Activated CD8-positive, alpha-beta T cell treated with anti-CD3 and anti-CD28 coated beads for 36 hours (primary cell): ENCODE measurements at regions not wholly inside any gene's neighbourhood (a gene's known extent, or its start where the extent isn't known, plus 50 kb on each side); places are given as distances from the start of the nearest gene placed in this dataset.

Source experiments
- ATAC-seq: fragments of 200-7000 bp; cut with Tn5 transposase; one replicate; pipeline ENCODE4 v1.10.0; 2021; ENCODE audit warnings: mild to moderate bottlenecking, moderate library complexity
- CTCF ChIA-PET: fragments of 350-600 bp; sonication (Branson Sonifier 250); formaldehyde crosslinking; loops from one replicate; lab custom pipeline; 2021; ENCODE audit warnings: antibody characterized with exemption; lab: Charles Lee
- POLR2A ChIA-PET: fragments of 350-600 bp; sonication (Branson Sonifier 250); formaldehyde crosslinking; loops from one replicate; lab custom pipeline; 2021; ENCODE audit warnings: antibody characterized with exemption; lab: Charles Lee
- DNase-seq: peaks from one replicate; pipeline ENCODE4 v3.0.0-alpha.2; 2020
- H3K27ac Mint-ChIP-seq: one replicate; pipeline ENCODE4 v1.8.0; 2021; ENCODE audit warnings: mild to moderate bottlenecking, mixed read lengths
- H3K27me3 Mint-ChIP-seq: one replicate; pipeline ENCODE4 v1.8.0; 2021; ENCODE audit warnings: mixed read lengths
- H3K36me3 Mint-ChIP-seq: one replicate; pipeline ENCODE4 v1.8.0; 2021; ENCODE audit warnings: low read depth, mixed read lengths
- H3K4me1 Mint-ChIP-seq: one replicate; pipeline ENCODE4 v1.8.0; 2021; ENCODE audit warnings: low read depth, mixed read lengths
- H3K4me3 Mint-ChIP-seq: one replicate; pipeline ENCODE4 v1.8.0; 2021; ENCODE audit warnings: mild to moderate bottlenecking, moderate library complexity, mixed read lengths
- H3K9me3 Mint-ChIP-seq: one replicate; pipeline ENCODE4 v1.8.0; 2021; ENCODE audit warnings: mixed read lengths
- CTCF ChIP-seq: fragments of 200-600 bp; IDR thresholded peaks from one replicate; pipeline ENCODE4 v1.8.0; 2022; ENCODE audit warnings: antibody characterized with exemption, mild to moderate bottlenecking
- intact Hi-C: fragments of 100-400 bp; cut with micrococcal nuclease; formaldehyde crosslinking; loops from one replicate; pipeline ENCODE4 v1.10.0; 2022

GRCh38 chr10:31154996-31155395, 123.3 kb upstream of the ZNF438 start:
- DNase-seq = no peak
- H3K27ac Mint-ChIP-seq = no peak overlapping the region
- no peak for TF ChIP-seq CTCF
- POLR2A ChIA-PET = no interaction called here
- H3K27me3 Mint-ChIP-seq = no peaks in the 10 kb centered on the region
- intact Hi-C loops = no loop called here
- H3K4me1 Mint-ChIP-seq = no peaks in the 10 kb centered on the region
- no peak overlapping the region for H3K4me3 Mint-ChIP-seq
- peaks cover 1% of the 10 kb centered on the region for H3K36me3 Mint-ChIP-seq
- CTCF ChIA-PET = no interaction called here
- H3K9me3 Mint-ChIP-seq = peaks cover 2% of the 10 kb centered on the region
- no peak for ATAC-seq

GRCh38 chr10:31157123-31158010, 125.7 kb upstream of the ZNF438 start:
- ChIA-PET CTCF (no interaction called here), POLR2A (no interaction called here)
- Mint-ChIP-seq H3K9me3 (peaks cover 2% of the 10 kb centered on the region), H3K36me3 (peaks cover 1% of the 10 kb centered on the region), H3K27ac (no peak overlapping the region), H3K4me1 (no peaks in the 10 kb centered on the region), H3K4me3 (no peak overlapping the region), H3K27me3 (no peaks in the 10 kb centered on the region)
- ATAC-seq = no peak
- intact Hi-C loops = no loop called here
- no peak for TF ChIP-seq CTCF
- no peak for DNase-seq

GRCh38 chr10:31158011-31158658, 126.5 kb upstream of the ZNF438 start:
- Mint-ChIP-seq H3K4me3 (no peak overlapping the region), H3K27ac (no peak overlapping the region), H3K4me1 (no peaks in the 10 kb centered on the region), H3K27me3 (no peaks in the 10 kb centered on the region), H3K36me3 (peaks cover 1% of the 10 kb centered on the region), H3K9me3 (peaks cover 2% of the 10 kb centered on the region)
- no peak for TF ChIP-seq CTCF
- ChIA-PET CTCF (interaction anchor here (1.6 kb wide), 1 partner anchor 126 kb away, joined by 4 read pairs; no protein-coding TSS in a partner anchor), POLR2A (no interaction called here)
- ATAC-seq = no peak
- intact Hi-C loops = no loop called here
- DNase-seq = no peak

- Mint-ChIP-seq H3K27ac (no peak overlapping the region), H3K27me3 (no peaks in the 10 kb centered on the region), H3K4me1 (no peaks in the 10 kb centered on the region), H3K36me3 (no peaks in the 10 kb centered on the region), H3K4me3 (no peak overlapping the region), H3K9me3 (peaks cover 4% of the 10 kb centered on the region)
- no peak for ATAC-seq
- no peak for TF ChIP-seq CTCF
- ChIA-PET POLR2A (no interaction called here), CTCF (interaction anchor here (0.7 kb wide), 1 partner anchor 92 kb away, joined by 3 read pairs; no protein-coding TSS in a partner anchor)
- intact Hi-C loops = no loop called here
- DNase-seq = no peak
Measured at GRCh38 chr10:31166606-31167005, 134.9 kb upstream of the ZNF438 start.

- POLR2A ChIA-PET = no interaction called here
- no peak for TF ChIP-seq CTCF
- ATAC-seq (no peak), DNase-seq (no peak)
- Mint-ChIP-seq H3K4me3 (no peak overlapping the region), H3K9me3 (peaks cover 17% of the 10 kb centered on the region), H3K27me3 (peaks cover 1% of the 10 kb centered on the region), H3K27ac (no peak overlapping the region), H3K4me1 (no peaks in the 10 kb centered on the region), H3K36me3 (peaks cover 6% of the 10 kb centered on the region)
- CTCF ChIA-PET = interaction anchor here (1.5 kb wide), 1 partner anchor 87 kb away, joined by 3 read pairs; no protein-coding TSS in a partner anchor
- intact Hi-C loops = no loop called here
Measured at GRCh38 chr10:31170636-31171035, 139.0 kb upstream of the ZNF438 start.
